ENCODE measurements at regions not wholly inside any gene's neighbourhood (a gene's known extent, or its start where the extent isn't known, plus 50 kb on each side); places are given as distances from the start of the nearest gene placed in this dataset.

DNA sequence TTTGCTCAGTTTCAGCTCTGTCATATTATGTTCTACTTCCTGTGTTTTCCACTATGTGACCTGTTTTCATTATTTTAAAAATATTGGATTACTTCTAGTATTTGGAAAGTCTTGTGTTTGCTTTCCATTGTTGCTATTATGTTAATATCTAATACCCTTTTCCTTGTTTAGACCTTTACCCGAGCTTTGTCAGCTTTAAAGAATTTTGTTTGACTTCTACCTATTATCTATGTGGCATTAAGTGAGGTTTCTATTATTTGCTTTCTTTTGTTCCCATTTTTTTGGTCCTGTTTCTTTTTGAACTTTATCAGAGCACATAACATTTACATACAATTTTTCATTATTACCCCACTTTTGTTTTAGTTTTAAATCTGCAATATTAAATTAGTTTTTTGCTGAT is 202.7 kb downstream of the MANEA start:
- no peak for DNase-seq (ENCODE audit: low read depth)

- DNase-seq (ENCODE audit: low read depth) = no peak
Measured at GRCh38 chr6:95784019-95784418, 206.7 kb downstream of the MANEA start.

- DNase-seq (ENCODE audit: low read depth) = no peak
Measured at GRCh38 chr6:95784869-95785268, 207.5 kb downstream of the MANEA start.

- DNase-seq (ENCODE audit: low read depth) = no peak
Measured at GRCh38 chr6:95785785-95786184, 208.4 kb downstream of the MANEA start.

DNA sequence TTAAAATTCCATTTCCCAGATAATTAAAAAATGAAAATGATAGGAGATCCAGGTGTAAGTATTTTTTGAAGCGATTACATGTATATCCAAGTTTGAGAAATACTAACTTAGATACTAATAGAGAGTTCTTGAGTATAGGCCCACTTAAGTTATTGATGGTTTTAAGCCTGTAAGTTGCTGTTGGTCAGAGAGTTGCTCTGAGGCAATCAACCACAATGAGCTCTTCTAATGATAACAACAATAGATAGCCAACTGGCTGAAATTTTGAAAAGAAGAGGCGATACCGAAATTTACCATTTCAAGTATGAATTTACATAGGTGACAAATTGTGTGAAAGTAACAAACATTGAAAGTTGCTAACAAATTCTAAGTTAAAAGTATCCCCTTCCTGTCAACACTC is 209.5 kb downstream of the MANEA start:
- DNase-seq (ENCODE audit: low read depth) = no peak

- DNase-seq (ENCODE audit: low read depth) = no peak
Measured at GRCh38 chr6:95790787-95791186, 213.5 kb downstream of the MANEA start.

DNA sequence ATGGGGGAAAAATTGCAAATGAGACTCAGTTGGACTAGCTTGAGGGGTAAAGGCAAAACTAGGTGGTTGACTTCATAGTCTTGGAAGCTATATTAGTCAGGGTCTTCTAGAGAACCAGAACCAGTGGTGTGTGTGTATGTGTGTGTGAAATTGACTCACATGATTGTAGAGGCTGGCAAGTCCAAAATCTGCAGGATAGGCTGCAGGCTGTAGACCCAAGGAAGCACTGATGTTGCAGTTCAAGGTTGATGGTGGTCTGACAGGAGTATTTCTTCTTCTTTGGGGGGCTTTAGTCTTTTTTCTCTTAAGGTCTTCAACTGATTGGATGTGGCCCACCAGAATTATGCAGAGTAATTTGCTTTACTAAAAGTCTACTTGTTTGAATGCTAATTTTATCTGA is 217.4 kb downstream of the MANEA start:
- no peak for DNase-seq (ENCODE audit: low read depth)

- DNase-seq (ENCODE audit: low read depth) = no peak
Measured at GRCh38 chr6:95795927-95796326, 218.6 kb downstream of the MANEA start.

DNA sequence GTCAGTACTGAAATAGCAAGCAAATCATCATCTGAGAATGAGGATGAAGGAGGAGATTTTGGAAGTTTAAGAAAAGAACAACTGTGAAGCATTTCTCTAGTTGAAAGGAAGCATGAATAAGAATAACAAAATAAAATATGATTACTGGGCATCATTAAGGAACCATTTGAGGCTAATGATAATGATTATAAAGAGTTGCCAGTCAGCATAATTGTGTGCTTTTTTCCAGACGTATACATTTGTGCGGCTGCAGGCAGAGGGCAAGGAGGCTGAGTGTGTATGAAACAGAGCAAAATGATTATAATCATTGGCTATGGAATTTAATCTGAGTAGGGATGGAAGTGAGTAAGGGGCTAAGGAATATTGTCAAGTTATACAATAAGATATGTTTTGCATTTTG is 218.7 kb upstream of the FUT9 start:
- no peak for DNase-seq (ENCODE audit: low read depth)

DNA sequence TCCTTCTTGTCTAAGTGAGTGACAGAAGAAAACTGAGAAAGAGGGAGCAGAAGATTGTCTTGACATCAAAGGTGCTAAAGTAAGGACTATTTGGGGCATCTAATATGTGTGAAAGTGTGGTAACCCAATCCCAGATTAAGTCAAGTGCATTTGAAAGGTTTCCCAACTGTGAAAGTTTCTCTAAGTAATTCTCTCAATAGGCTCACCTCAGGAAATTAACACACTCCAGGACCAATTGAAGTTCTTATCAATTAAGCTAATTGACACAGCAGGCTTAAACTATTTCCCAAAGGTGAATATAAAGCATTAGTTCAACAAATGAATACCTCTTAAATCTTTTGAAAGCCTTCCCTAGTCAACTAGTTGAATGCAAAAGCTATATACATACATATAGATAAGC is 212.8 kb upstream of the FUT9 start:
- no peak for DNase-seq (ENCODE audit: low read depth)

- no peak for DNase-seq (ENCODE audit: low read depth)
Measured at GRCh38 chr6:95803889-95804288, 211.9 kb upstream of the FUT9 start.

DNA sequence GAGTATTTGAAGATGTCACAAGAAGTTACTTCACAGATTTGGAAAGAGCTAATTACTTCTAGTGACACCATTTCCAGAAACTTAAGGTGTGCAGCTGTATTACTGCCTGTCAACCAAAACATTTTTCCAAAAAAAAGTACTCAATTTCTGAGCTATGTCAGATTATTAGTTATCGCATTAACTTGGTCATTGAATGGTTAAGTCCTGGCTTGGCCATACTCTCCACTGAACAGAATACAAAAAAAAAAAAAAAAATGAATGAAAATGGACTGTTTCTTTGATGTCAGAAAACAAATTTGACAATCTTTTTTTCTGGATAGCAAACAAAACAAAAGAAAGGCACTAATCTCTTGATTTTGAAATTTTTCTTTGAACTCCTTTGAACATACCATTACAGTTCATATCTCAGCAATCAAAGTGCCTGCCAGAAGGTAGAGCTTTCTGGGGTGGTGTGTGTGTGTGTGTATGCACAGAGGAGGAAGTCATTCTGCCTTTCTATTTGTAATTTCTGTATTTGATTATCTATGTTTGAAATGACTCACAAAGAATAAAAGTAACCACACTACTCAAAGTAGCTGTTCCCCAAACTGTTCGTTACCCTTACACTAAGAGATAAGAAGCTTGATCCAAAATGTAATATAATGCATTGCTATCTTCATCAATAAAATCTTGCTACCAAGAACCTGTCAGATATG is 210.8 kb upstream of the FUT9 start:
- no peak for DNase-seq (ENCODE audit: low read depth)

DNA sequence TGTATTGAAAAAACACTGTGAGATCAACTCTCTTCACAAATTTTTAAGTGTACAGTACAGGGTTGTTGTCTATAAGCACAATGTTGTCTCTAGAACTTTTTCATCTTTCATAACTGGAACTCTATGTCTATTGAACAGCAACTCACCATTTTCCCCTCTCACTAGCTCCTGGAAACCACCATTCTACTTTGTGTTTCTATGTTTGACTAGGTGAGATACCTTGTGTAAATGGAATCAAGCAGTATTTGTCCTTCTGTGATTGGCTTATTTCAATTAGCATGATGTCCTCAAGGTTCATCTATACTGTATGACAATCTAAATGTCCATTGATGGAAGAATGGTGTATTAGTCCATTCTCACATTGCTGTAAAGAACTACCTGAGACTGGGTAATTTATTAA is 210.1 kb upstream of the FUT9 start:
- DNase-seq (ENCODE audit: low read depth) = no peak

DNA sequence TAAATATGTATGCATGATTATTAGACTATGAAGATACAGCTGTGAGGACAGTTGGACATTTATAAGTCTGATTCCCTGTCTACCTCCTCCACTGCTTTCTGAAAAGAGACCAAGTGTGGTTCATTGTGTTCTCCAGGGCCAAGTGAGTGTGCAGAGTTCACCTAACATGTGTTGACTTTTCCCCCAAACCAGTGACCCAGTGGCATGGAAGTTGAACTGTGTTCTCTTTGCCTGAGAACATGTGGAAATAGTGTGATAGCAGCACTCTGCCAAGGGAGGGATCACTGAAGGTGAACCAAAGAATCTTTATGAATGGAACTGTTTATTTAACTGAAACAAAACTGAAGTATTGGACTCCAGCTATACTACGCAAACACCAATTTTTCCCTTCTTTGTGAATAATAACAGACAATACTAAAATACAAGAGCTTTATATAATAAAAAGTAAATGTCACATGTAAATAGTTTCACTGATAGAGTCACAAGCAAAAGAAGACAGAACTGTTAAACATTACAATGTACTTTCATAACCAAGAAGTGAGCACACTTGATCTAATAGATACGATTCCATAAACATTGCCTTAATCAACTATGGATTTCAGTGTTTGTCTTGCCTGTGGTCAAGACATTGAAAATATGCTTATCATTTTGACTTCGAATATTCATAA is 200.3 kb upstream of the FUT9 start:
- DNase-seq (ENCODE audit: low read depth) = no peak

GRCh38 chr6:95819461-95819860 is 196.3 kb upstream of the FUT9 start:
- no peak for DNase-seq (ENCODE audit: low read depth)

DNA sequence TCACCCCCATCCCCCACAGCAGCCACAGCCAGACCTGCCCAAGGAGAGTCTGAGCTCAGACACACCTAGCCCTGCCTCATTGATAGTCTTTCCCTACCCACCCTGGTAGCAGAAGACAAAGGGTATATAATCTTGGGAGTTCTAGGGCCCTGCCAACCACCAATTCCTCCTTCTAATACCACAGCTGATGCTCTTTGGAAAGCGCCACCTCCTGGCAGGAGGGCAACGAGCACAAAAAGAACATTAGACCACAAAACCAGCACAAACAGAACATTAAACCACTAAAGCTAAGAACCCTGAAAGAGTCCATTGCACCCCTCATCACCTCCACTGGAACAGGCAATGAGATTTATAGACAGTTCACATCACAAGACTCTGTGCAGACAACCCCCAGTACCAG is 195.8 kb upstream of the FUT9 start:
- no peak for DNase-seq (ENCODE audit: low read depth)

DNA sequence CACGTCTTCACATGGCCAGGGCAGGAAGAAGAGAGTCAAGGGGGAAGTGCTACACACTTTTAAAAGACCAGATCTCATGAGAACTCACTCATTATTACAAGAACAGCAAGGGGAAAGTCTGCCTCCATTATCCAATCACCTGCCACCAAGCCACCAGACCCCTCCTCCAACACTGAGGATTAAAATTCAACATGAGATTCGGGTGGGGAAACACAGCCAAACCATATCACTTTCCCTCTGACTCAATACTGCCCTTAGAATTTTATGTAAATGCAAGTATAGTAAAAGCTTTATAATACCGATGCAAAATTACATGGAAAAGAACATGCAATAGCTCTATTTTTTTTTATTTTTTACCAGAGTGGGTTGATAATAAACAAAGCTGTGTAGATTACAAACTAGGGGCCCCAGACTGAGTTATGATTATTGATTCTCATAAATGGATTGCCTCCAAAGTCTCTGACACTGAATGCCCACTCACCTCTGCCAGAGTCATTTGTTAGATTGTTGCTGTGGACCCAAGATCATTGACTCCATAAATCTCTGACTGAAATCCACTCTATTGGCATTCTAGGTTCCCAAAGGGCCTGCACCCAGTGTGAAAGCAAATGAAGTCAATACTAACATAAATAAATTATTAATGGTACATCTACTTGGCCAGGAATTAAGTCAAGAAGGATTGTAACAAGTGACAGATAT is 184.8 kb upstream of the FUT9 start:
- no peak for DNase-seq (ENCODE audit: low read depth)

DNA sequence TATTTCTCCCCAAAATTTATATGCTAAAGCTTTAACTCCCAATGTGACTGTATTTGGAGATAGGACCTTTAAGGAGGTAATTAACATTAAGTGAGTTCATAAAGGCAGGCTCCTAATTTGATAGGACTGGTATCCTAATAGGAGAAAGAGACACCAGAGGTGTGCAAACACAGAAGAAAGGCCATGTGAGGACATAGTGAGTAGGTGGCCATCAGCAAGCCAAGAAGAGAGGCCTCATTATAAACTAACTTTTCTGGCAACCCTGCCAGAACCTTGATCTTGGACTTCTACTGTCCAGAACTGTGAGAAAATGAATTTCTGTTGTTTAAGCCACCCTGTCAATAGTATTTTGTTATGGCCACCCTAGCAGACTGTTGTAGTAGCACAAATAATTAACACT is 177.9 kb upstream of the FUT9 start:
- no peak for DNase-seq (ENCODE audit: low read depth)

- no peak for DNase-seq (ENCODE audit: low read depth)
Measured at GRCh38 chr6:95841560-95841959, 174.2 kb upstream of the FUT9 start.

DNA sequence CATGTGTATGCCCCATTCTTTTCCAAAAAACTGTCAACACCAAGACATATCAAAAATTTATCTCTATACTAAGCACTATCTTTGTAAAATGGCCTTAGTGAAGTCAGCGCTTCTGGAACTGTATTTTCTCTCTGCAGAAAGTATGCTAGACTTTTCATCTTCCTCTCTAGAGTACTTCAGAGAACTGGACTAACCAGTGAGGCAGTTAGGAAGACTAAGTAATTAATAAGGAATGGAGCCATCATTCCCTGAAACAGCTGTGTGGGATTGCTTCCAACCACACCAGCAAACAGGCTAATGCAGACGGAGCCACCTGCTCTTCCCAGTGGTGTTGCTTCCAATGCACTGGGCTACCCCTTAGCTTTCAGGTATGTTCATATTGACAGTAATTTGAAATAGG is 169.1 kb upstream of the FUT9 start:
- DNase-seq (ENCODE audit: low read depth) = no peak

DNA sequence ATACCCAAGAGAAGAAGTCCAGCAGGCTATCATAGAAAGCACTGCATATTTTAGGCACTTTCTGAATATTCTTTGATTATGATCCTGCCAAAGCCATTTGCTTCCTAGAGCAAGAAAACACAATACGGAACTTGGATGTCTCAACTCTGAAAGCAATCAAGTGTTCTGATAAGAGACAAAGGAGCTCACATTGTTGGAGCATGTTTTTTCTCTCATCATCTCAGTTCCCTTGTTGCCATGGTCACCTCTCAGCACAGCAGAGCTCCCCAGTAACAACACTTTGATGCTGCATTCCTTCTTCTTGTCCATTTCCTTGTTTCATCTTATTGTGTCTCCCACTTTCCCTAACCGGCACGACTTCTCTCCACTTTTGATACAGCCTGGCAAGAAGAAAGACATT is 168.7 kb upstream of the FUT9 start:
- DNase-seq (ENCODE audit: low read depth) = no peak

GRCh38 chr6:95848717-95849116 is 167.1 kb upstream of the FUT9 start:
- no peak for DNase-seq (ENCODE audit: low read depth)

DNA sequence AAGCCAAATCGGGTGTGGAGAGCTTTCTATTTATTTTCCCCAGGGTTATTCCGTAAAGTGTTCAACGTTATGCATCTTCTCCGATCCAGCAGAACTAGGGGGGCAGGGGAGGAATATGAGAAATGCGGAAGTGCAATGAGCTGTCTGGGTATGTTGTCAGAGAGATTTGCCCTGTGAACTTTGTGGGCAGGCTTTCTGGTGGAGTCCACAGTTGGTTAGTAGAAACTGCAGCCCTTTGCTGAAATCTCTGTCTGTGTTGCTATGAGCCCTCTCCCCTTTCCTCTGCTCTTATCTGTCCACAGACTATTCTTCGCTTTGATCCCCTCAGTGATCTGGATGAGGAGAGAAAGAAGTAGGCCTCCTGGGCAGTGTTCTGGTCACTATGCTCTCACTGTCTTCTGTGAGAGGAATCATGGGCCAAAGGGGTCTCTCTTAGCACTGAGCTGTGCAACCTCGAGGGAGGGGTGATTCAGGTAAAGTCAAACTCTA is 158.9 kb upstream of the FUT9 start:
- DNase-seq (ENCODE audit: low read depth) = no peak

Data from M059J (cell line).